GM18502 (cell line): ENCODE measurements at regions not wholly inside any gene's neighbourhood (a gene's known extent, or its start where the extent isn't known, plus 50 kb on each side); places are given as distances from the start of the nearest gene placed in this dataset.
A peak's percentile ranks its signal among the peaks of the same experiment; 100 is the strongest.

Experiments used
- ATAC-seq: cut with Tn5 transposase; IDR thresholded peaks from one replicate; pipeline ENCODE4 v1.9.1; 2021; ENCODE audit warnings: mild to moderate bottlenecking; ENCODE audit not compliant: unreplicated experiment, poor library complexity

DNA sequence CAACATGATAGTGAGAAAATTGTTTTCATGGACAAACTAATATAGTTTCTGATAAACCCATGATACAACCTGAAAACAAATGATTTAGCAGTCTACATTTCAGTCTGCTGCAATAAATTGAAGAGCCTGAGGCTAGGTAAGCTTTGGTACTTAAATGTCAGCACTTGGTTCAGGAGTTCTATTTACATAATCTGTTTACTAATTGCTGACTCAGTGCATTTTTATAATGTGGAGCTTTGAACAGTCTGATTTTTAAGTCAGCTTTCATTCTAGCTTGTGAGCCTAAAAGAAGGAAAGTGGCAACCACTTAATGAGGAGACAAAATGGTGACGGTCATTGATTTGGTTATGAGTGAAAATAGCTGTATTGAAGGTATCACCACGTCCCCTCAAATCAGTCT lies 488.6 kb downstream of the CPS1 start:
- no peak for ATAC-seq

DNA sequence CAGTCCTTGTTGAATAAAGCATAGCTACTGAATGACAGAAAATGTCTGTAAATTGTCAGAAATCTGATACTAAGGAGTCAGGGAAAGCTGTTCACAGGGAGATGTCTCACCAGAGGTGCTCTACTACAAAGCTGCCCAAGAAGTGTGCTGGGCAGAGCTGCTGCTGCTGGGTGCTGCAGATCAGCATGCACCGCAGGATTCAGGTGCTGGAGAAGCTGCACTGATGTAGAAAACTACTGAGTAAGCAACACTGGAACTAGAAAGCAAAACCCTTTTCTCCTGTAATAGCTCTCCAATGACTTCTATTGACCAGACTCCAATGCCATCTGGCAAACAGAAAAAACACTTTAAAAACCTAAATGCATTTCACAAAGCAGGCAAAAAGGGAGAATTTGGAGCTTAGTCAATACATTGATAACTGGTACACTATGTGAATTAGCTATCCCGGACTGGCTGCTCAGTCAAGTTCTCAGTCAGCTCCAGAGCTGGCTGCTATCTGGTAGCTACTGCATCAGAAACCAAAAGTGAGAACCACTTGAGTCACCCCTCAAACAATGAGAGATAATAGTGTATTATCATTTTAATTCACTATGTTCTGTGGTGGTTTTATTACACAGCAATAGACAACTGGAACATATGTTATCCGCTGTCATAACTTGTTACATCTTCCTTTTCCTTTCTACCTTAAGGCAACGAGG lies 493.1 kb downstream of the CPS1 start:
- ATAC-seq: no peak

DNA sequence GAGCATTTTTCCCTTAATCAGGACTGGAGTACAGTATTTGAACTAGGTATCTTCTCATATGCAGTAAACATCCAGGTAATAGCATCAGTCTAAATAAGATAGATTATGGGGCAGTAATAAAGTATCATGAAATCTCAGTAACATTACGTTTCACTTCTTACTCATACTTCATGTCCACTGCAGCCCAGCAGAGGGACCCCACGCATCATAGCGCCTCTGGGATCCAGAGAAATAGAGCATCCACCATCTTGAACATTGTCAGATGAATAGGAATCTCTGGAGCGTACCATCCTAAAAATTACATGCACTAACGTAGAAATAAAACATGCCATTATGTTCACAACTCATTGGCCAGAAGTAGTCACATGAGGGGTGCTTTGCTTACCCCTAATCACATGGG lies 499.0 kb downstream of the CPS1 start:
- ATAC-seq: no peak

DNA sequence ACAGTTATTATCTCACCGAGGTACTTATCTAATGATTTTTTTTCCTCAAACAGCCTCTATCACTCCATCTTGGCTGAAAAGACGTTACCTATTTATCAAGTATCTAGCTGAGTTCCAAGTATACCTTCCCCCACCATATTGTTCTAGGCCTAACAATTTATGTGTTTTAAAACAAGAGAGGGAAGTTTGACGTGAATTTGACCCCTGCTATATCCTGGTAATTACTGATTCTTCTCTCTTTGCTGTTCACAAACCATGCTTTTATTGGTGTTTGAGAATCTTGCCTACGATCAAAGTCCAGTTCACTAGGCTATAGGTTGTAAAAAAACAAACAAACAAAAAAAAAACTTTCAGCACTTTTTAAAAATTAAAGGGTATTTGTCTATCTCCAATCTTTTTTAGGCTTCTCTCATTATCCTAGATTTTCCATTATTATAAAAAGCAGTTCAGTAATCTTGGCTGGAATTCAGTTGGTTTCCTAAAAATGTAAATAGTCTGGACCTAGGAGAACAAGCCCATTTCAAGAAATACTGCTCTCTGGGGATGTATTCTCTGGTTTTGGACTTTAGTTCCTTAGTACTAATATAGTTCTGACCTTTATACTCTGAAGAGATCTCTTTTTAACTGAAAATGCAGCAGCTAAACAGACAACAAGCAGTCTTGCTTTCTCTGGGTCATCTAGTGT lies 505.4 kb downstream of the CPS1 start:
- ATAC-seq: no peak

DNA sequence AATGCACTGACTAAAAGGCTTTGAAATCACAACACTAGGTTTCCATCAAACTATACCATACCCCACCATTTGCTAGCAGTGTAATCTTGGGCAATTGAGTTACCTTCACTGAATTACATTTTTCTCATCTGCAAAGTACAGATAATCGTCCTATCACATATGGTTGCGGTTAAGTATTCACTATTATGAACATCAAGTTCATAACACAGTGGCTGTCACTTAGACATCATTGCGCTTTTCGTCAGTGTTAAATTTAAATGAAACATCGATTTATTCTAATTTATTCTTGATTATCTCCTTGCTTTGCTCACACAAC lies 505.9 kb downstream of the CPS1 start:
- ATAC-seq: no peak

DNA sequence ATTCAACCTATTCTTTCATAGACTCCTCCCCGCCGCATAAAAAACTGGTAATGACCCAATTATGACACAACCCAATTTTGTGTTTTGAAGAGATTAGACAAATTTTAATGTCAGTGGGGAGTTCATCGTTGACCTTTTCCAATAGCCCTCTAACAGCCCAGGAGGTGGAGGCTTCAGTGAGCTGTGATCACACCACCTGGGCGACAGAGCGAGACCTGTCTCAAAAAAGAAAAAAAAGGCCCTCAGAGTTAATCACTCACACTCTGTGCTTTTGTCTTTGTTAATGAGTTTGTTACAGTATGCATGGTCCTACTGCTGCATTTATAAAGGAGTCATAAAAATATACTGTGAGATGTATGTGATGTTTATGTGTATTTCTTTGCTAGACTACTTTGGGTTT lies 510.6 kb downstream of the CPS1 start:
- no peak for ATAC-seq

DNA sequence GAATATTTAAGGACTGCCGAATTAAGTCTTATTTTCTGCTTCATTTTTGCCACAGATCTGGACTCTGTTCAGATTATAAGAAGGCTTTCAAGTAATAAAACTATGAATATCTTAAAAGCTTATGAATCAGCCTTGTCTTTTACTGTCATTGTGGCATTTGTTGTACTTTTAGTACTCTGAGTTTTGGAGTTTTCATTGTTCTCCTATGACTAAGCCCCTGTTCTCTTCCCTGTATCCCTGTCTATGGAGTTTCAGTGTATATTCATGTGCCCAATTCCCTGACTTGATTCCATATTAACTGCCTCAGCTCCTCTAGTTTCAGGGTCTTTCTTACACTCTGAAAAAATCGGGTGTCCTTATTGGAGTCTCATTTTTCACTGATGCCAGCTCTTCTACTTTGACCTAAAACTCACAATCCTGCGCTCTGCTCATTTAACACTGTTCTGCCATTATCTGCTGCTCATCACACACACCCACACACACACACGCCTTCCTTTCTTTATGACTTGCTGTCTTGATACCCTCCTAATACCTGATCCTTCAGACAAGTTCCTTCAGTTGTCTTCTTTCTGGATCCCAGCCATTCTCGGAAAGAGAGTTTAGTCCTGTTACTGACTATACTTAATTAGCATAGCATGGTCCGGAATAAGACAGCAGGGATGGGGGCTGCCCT lies 511.8 kb downstream of the CPS1 start:
- ATAC-seq: no peak

DNA sequence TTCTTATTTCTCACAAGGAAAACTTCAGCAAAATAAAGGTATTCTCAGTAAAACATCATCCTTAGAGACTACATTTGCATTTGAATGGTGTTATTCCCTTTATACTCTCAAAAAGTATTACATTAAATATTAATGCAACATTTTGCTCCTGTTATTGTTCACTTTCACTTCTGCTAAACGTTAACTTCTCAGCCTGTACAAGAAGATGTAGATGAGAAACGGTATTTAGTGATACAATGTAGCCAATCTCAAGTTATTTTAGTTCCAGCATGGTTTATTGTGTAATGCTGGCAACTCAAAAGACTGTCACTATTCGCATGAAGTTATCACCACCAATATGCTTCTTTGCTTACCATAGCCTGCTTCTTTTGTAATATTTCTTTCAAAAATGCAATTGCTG lies 514.1 kb downstream of the CPS1 start:
- ATAC-seq: no peak

DNA sequence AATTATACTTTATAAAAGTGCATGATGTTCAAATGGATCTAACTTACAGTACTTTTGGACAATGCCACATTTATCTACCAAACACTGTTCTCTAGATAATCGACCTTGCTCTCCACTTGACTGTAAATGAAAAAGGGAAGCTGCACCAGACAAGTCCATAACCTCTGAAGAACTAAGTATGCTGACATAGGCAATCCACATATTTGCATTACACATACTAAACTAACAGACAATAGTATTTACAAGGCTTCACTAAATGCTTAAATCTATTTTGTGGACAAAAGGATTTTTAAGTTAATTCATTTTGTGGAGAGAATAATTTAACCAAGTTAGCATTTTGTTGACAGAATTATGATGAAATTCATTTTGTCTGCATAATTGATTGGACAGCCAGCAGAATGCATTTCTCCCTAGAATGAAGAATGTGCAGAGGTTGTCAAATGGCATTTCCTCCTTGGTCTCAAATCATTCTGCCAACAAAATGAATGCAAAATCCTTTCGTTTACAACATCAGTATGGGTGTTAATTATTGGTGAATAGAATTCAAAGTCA lies 520.9 kb downstream of the CPS1 start:
- ATAC-seq: no peak

DNA sequence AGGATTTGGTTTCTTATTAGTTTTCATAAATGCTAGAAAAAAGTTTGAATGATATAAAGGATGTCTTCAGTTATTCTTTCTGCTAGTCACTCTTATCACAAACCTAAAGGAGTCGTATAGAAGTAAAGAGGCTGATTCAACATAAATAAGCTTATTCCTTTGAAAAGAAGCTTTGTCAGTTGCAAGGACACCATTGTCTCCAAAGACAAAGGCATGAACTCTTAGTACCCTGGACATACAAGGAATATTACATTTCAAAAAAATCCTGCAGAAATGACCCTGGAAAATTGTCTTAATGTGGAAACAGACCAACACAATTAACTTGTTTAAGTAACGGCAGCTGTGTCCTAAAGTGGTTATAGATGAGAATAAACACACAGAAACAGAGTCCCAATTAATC lies 528.0 kb downstream of the CPS1 start:
- no peak for ATAC-seq

DNA sequence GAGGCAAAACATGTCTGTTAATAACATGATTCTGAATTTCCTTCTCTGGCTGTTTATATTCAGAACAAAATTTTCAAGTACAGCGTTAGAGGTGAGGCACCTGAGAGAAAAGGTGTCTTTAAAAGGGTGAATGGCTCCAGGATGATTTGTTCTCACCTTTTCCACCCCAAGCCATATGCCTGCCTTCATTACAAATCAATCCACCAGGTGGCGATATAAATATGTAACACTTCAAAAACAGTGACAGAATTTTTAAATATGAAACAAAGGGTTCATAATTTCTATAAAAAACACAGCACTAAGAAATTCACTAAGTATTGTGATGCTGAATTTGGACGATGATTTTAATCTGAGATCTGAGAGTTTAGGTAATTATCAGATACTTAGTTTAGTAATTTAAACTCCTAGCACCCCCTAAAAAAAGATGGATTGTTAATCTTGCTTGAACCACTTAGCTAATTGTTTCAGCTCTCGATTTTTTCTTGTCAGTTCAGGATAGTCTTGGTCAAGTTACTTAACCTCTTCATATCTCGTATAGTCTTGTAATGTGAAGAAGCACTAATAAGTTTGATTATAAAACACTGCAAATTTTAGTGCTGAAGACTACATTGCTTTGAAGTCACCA lies 528.8 kb downstream of the CPS1 start:
- ATAC-seq: peak; percentile 68

DNA sequence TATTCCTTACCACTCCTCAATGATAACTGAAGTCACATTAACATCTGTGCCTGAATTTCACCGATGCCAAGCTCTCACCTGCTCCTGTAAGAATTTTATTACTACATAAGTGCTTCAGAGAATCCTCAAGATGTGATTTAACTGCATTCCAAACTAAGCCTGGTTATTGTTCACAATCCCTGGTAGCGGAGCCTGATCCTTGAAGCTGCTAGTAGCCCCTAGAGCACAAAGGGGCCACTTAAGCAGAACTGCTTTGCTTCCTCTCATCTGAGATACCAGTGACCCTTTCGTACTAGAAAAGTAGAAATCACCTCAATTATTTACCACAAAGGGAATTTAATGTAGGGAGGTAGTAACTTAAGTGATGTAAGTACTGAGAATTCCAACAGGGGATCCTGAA lies 529.6 kb downstream of the CPS1 start:
- ATAC-seq: no peak

DNA sequence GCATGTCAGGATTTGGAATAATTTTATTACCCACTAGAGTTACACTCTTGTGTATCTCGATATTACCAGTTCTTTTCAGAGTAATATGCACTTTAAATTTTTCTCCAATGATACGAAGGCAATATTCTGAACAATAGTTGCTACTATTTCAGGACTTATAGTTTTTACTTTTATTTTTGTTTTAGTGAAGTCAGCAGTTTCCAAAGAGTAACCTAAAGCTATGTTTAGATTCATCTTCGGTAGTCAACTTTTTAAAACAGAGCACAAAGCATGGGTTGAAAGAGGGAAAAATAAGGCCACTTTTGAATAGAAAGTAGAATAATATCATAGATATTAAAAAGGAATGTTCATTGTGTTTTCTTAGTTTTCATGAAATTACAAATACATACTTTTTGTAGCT lies 532.7 kb downstream of the CPS1 start:
- no peak for ATAC-seq

DNA sequence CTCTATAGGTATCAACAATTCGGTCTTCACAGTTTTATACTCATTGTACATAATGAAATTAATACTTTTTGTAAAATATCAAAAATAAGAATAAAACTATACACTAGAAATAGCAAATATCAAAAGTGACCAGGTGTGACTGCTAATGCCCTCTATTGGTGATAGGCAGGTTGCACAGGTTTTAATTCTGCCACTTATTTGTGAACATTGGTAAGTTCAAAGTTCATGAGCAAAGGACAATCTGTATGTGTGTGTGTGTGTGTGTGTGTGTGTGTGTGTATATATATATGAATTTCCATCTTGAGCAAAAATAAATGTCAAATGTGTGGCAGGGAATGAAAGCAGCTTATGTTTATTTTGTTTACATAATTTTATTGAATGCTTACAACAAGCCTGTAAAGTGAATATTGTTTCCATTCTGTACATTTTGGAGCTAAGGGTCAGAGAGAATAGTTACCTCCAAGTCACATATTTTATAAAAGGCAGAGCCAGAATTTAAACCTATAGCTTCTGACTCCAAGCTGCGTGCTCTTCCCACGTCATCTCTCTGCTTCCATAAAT lies 537.4 kb downstream of the CPS1 start:
- ATAC-seq: peak; percentile 75

DNA sequence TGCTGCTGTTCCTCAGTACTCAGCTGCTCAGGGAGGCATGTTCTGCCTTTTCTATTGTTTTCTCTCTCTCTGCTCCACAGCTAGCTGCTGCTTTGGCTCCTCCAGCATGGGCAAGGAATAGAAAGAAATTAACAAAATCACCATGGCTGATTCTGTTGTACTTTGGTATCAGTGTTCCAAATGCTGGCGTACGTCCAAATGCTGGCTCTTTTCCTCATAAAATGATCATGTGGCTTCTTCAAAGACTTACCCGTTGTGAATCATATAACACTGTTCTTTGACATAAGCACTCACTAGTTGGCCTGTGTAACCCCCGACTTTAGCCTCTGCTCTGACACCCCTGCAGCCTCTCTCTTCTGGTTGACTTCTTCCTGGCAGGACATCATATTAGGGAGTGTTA lies 547.6 kb downstream of the CPS1 start:
- no peak for ATAC-seq

DNA sequence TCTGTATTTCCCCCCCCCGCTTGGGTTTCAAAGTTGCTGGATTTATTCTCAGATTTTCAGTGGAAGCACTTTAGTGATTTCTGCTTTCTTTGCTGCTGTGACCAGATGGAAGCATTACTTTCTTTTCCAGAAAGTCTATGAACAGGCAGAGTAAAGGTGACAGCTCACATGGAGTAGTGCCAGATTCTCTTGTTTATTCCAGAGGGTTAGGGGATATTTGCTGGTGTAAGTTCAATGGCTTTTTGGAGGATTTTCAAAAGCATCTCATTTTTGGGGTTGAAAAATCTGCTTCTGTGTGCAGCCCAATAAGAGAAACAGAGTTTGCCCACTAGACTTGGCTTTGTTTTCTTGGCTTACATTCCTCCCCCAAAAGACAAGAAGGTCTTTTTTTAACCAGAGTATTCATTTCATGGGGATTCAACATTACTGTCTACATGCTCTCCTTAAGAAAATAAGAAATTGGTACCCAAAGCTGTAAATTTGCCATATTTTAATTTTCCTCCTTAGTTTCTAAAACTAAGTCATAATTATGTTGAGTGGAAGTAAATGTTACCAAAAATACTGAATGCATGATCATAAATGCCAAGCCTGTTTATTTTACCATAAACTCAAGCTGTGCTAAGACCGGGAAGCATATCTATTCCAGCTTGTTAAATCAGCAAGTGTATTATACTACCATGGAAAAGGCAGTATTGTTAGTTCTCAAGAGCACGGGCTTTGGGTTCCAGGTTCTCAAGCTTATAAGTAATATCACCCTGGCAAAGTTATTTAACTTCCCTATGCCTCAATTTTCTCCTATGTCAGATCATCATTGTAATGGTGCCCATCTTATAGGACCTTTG lies 557.2 kb downstream of the CPS1 start:
- no peak for ATAC-seq

DNA sequence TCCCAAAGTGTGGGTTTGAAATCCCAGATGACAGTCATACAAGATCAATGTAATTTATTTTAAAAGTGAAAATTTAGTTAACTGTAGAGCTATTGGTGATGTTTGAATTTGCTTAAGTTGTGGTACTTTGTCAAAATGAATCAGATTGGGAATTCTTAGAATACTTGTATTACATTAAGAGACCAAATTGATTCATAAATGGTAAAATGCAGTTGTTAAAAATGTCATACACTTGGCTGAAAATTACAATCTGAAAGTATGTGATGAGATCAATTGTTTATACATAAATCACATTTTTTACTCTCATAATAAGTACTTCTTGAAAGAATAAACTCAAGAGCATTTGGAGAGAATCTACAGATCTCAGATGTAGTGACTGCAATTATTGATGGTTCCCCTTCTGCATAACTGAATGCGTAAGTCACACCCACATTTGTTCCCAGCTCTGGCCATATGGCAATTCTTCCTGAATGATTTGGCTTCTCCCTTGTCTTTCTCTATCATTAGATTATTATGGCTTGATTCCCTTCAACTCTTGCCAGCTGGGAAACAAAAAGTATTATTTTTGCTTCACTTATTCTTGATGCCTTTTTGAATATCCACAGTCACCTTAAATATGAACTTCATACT lies 558.5 kb downstream of the CPS1 start:
- no peak for ATAC-seq

DNA sequence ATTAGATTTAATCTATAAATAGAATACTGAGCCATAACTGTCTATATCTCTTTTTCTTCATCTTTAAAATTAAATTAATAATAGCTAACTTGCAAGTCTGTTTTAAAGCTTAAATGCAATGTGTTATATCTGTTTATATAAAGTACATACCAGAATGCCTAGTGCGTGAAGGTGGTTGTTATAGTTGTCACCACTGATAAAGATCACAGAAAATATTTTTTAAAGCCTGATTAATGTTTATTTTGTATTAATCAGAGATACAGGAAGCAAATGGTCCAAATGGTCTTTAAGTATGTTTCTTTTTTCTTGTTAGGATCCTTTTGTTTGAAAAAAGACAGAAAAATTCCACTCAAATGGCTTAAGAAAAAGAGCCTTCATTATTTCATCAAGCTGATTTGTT lies 560.6 kb downstream of the CPS1 start:
- ATAC-seq: no peak

DNA sequence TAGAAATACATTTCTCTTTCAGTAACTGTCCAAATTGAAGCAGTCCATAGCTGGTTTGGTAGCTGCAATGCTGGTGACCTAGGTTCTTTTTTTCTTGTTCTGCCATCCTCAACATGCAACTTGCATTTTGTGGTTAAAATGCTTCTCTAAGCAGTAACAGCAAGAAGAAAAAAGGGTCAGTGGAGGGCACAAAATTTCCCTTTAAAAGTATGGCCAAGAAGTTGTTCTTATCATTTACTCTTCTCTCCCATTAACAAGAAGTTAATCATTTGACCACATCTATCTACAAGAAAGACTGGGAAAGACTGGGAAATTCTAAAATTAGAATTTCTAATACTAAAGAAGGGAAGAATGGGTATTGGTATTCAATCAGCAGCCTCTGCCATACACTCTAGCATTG lies 569.9 kb downstream of the CPS1 start:
- ATAC-seq: no peak

DNA sequence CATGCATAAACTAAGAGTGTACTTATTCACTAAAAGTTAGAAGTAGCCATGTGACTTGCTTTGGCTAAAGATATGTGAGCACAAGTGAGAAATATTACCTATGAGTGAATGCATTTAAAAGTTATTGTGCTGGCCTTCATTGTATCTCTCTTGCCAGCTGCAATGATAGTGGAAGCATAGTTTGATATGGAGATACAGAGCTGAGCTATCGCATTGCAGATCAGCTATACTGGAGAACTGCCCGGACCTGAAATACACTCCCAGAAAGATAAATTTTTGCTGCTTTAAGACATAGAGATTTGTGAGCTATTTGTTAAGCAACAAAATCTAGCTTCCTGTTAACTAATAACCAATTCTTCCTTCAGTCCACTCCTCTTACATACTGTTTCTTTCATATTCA lies 571.1 kb downstream of the CPS1 start:
- no peak for ATAC-seq
